NB4 (cell line): ENCODE measurements at regions not wholly inside any gene's neighbourhood (a gene's known extent, or its start where the extent isn't known, plus 50 kb on each side); places are given as distances from the start of the nearest gene placed in this dataset.
"Not testable (repeated sequence)": the region's sequence is repeated elsewhere in the genome, so short reads cannot be mapped to it uniquely, and the experiment has no call there.

Experiments
- POLR2A ChIP-seq: IDR thresholded peaks from 2 replicates; pipeline ENCODE4 v1.6.1; 2011; ENCODE audit warnings: mild to moderate bottlenecking; ENCODE audit not compliant: insufficient read length; ENCODE audit errors: extremely low read depth
- TF ChIP-seq, protein P1 (sequence below): IDR thresholded peaks from one replicate; pipeline ENCODE4 v1.5.1; 2012; ENCODE audit warnings: low read depth, low read length

DNA sequence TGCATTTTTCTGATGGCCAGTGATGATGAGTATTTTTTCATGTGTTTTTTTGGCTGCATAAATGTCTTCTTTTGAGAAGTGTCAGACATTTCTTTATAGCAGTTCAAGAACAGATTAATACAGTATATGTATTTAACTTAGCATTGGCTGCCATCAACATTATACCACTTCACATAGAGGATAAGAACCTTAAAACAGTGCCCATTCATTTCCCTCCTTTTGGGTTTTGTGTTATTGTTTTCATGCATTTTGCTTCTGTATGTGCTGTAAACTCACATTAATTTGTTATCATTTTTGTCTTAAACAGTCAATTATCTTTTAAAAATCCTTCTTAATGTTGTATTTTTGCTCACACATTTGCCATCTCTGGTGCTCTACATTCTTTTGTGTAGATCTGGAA lies 381.6 kb upstream of the DEFB115 start:
- TF ChIP-seq, protein P1, sequence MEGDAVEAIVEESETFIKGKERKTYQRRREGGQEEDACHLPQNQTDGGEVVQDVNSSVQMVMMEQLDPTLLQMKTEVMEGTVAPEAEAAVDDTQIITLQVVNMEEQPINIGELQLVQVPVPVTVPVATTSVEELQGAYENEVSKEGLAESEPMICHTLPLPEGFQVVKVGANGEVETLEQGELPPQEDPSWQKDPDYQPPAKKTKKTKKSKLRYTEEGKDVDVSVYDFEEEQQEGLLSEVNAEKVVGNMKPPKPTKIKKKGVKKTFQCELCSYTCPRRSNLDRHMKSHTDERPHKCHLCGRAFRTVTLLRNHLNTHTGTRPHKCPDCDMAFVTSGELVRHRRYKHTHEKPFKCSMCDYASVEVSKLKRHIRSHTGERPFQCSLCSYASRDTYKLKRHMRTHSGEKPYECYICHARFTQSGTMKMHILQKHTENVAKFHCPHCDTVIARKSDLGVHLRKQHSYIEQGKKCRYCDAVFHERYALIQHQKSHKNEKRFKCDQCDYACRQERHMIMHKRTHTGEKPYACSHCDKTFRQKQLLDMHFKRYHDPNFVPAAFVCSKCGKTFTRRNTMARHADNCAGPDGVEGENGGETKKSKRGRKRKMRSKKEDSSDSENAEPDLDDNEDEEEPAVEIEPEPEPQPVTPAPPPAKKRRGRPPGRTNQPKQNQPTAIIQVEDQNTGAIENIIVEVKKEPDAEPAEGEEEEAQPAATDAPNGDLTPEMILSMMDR, result not testable (repeated sequence)
- not testable (repeated sequence) for TF ChIP-seq POLR2A
